T-helper 1 cell (primary cell): ENCODE measurements at regions not wholly inside any gene's neighbourhood (a gene's known extent, or its start where the extent isn't known, plus 50 kb on each side); places are given as distances from the start of the nearest gene placed in this dataset.

Experiments used
- DNase-seq, 5 donors: peaks; one replicate each; pipeline ENCODE4 v3.0.0-alpha.2; 2012 to 2020

- DNase-seq = no peak
Measured at GRCh38 chr7:155907450-155908200, 95.4 kb upstream of the SHH start.

DNA sequence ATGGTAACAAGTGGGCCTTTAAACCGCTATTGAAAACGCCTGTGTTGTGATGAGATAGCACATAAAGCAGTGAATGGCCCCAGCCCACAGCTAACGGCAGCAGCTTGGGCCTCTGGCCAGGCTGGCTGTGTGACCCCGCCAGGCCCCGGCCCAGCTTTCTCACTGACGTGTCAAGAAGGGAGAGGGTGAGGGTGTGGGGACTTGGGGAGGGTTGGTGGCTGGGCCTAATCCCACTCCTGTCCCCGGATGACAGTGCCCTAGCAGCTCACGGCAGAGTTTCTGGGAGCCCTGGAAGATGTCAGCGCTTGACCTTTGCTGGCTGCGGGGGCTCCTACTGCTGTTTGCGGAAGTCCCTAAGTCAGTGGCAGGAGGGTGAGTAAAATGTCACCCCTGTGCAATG lies 88.9 kb upstream of the SHH start:
- no peak for DNase-seq

DNA sequence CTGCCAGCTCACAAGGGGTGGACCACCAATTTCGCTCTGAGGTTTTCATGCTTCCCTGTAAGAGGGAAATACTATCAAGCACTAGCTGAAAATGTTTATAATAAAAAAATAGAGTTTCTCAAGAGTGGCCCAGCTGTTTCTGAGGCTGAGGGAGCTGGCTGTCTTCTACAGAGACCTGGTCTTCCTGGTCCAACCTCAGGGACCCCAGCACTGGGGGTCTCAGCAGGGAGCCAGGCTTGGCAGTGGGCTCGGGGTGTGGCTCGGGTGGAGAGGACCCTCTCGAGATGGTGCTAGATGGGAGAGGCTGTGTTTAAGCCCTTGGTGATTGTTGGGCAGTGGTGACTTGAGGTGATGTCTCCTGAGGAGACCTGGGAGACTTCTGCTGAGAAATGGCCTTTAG lies 87.3 kb upstream of the SHH start:
- no peak for DNase-seq

GRCh38 chr7:155897758-155898386 lies 85.6 kb upstream of the SHH start:
- no peak for DNase-seq

DNA sequence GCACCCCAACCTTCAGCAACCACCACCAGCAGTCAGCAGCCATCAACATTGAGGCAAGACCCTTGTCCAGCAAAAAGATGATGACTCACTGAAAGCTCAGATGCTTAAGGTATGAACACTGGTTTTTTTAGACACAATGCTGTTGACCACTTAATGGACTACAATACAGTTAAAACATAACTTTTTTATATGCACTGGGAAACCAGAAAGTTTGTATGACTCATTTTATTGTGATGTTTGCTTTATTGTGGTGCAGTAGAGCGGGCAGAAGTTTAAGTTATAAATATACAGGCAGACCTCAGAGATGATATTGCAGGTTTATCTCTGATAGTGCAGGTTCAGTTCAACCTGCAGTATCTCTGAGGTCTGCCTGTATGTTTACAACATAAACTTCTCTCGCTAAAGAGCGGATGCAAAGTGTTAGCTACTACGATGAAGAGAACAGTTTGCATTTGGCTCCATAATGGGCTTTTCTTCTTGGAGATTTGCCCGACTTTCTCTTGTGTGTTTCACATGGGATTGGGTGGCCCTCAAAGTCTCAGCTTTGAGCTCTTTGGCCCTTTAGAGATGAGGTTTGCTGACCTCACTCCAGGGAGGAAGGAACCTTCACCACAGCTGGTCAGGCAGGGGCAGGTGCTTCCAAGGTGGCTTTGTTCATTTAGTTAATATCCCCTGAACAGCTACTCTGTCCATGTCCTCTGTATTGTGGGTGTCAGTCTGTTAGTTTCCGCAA lies 84.4 kb upstream of the SHH start:
- no peak for DNase-seq

DNA sequence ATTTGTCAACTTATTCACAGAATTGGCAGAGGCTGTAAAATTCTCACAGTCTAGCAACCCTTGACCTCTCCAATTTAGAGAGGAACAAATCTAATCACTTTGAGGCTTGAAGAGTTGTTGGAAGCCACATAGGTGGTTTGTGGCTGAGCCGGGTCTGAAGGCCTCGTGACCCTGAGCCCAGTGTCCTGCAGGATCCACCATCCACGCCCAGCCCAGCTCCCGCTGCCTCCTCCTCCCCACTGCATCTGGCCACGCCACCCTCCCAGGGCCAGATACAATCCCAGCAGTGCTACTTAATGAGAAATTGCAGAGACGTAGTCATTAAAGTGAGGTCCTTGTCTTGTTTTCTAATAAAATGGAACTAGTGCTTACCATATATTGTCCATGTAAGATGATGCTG lies 81.4 kb upstream of the SHH start:
- no peak for DNase-seq

DNA sequence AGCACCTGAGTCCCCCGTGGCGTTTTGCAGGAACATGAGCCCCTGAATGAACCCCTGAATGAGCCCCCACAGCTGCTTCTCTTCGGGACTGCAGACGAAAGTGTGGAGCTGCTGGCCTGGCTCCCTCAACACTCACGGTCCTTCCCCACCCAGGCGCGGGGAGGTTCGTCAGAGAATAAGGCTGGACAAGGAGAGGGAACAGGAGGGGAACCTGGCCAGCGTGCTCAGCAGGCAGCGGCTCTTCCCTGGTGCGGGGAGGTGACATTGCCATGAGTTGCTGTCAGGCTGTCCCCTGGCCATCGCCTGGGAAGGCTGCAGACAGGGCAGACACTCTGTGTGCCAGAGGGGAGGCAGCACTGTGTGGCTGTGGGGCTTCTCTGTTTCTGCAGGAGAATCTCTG lies 80.9 kb upstream of the SHH start:
- DNase-seq = no peak

DNA sequence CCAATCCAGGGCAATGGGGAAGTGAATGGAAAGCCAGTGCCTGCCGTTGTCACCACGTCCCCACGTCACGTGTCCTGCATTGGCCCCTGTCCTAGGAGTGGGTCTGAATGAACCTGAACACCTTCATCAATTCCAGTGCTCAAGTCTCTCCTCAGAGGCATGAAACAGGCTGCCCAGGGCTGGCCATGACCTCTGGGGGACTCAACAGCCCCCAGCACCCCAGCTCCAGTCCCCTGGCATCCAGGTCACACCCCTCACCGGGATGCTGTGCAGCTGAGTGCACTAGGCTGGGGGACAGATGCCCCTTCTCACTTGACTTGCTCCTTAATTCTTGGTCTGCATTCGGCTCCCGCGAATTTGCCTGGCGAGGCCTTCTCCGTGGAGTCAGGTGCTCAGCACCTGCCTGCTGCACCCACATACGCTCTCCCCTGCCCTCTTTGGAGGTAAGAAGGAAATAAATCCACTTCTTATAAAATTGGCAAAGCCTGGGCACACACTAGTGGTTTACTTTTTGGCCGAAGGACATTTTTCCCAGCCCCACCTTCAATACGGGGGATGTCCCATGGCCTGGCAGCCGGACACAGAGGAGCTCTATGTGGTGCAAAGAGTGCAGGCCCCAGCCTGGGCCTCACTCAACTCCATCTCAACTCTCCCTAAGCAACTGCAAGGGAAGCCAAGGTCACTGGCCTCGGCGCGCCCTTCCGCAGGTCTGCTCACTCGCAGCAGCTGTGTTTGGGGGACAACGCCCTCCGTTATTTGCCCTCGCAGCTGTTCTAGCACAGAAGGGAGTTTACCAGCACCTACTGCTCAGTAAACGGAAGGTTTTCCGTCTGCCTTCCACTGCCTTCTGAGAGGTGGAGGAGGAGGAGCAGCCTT lies 77.6 kb upstream of the SHH start:
- peak in 1 of 5 donors; percentile 1 for DNase-seq

- DNase-seq = no peak
Measured at GRCh38 chr7:155887174-155887525, 74.9 kb upstream of the SHH start.

DNA sequence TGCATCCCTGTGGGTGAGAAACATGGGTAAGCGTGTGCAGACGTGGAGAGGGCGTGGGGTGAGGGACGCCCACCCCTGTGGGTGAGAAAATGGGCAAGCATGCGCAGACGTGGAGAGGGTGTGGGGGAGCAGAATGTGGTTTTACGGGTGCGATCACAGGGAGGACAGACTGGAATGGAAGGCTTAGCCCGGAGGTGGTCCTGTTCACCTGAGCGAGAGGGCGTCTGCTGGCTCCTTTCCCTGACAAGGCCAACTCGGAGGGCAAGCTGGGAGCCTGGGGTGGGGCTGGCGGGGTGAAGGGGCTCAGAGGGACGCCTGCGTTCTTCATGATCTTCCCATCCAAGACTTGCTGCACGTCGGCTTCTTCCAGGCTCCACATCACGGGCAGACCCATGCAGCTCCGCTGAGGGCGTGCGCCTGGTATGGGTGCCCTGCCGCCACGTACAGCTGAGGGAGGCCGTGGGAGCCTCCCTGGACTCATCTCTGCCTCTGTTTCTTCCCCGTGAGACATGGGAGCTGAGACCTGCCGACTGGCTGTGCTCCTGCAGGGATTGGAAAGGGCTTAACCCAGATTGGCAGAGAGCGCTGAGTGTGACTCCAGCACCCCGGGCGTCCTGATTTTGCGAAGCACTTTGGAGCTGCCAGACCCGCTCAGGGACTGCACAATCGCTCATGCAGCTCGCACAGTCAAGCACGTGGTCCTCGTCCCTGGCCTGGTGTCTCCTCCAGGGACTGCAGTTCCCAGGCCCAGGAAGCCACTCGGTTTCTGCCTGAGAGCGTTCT lies 74.3 kb upstream of the SHH start:
- no peak for DNase-seq

GRCh38 chr7:155885167-155886155 lies 73.2 kb upstream of the SHH start:
- DNase-seq = no peak

DNA sequence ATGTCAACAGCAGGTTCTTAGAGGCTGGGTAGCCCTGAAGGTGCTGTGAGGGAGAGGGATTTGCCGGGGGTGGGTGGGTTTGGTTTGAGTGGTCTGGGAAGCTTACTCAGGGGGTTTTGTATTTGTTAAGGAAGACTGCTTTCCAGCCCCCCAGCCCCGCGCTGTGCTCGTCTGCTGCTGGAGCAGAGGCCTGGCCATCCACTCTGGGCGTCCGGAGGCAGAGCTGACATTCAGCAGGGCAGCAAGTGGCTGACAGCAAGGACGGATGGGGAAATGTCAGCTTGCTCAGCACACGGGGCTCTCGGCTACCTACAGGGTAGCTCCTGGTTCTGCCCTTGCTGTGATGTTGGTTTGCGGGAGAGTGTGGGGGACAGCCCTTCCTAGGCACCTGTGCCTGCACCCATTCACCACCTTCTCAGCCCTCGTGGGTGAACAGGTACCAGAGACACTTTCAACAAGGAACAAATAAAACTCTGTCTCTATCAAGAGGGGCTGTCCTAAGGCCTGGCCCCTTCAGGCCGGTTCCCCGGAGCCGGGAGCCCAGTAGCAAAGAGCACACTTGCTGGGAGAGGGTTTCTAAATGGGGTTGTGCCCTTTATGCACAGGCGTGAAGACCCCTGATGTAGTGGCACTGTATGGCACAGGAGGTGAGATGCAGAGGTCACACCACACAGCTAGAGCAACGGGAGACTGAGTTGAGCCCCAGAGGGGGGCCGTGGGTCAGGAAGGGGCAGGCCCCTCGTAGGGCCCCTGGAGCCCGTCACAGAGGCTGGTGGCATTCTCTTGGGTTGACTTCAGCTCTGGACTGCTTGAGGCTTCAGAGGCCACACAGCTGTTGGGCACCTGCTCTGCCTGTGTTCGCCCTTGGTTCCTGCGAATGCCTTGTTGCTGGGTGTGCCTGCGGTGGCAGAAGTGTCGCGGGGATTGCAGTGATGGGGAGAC lies 72.2 kb upstream of the SHH start:
- DNase-seq = no peak

DNA sequence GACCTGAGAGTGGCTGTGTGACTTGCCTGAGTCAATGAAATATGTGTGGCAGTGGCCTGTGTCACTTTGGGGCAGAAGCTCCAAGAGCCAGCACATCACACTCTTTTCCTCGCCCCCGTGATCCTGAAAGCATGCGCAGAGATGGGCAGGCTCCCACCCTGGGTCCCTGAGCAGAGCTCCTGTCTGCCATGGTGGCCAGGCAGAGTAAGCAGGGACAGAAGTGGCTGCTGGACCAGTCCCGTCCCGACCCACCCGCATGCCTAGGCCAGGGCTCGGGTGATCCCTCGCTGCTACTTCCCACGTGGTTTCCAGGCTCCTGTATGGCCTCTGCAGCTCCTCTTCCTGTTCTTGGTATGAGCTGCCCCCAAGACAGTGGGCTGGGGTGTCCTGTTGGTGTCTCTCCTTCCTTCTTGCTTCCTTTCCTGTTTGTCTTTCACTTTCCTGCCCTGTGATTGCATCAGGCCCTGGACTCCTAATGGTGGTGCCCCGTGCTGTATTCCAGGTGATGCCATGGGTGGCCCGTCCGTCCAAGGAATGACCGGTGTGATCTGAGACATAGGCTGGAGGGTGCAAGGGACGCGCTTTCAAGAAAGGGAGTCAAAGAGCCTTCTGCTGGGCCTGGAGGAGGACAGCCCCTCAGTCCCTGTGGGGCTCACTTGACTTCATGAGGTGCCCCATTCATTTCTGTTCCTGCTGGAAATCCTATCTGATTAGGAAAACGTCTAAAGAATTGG lies 71.4 kb upstream of the SHH start:
- DNase-seq = no peak

- DNase-seq = no peak
Measured at GRCh38 chr7:155882596-155882995, 70.3 kb upstream of the SHH start.

- DNase-seq = no peak
Measured at GRCh38 chr7:155881471-155882350, 69.4 kb upstream of the SHH start.

GRCh38 chr7:155880721-155881120 lies 68.5 kb upstream of the SHH start:
- no peak for DNase-seq

- no peak for DNase-seq
Measured at GRCh38 chr7:155879592-155879991, 67.3 kb upstream of the SHH start.

GRCh38 chr7:155878674-155879073 lies 66.4 kb upstream of the SHH start:
- DNase-seq = no peak
